H1 (cell line): ENCODE measurements at regions not wholly inside any gene's neighbourhood (a gene's known extent, or its start where the extent isn't known, plus 50 kb on each side); places are given as distances from the start of the nearest gene placed in this dataset.

Experiments used
- ATF3 ChIP-seq: IDR thresholded peaks from 2 replicates; pipeline ENCODE4 v1.6.1; 2011; ENCODE audit warnings: low read depth, mild to moderate bottlenecking, low read length; ENCODE audit not compliant: insufficient read depth
- POLR2AphosphoS5 ChIP-seq: IDR thresholded peaks from 2 replicates; pipeline ENCODE4 v1.6.1; 2011; ENCODE audit warnings: low read depth, low read length
- SAP30 ChIP-seq: fragments of 300-600 bp; sonication (generic); IDR thresholded peaks from 2 replicates; pipeline ENCODE4 v1.7.1; 2012; ENCODE audit warnings: low read length, moderate library complexity, mild to moderate bottlenecking, inconsistent platforms; ENCODE audit not compliant: insufficient read depth, insufficient replicate concordance
- SIN3A ChIP-seq, 2 experiments: IDR thresholded peaks in 1 of 2; conservative IDR thresholded peaks in 1 of 2; 2 replicates each; pipeline ENCODE4 v1.6.1; 2011 to 2012; ENCODE audit warnings: low read length in 2 of 2, improper control_type of control experiment in 1 of 2, low read depth in 1 of 2, mild to moderate bottlenecking in 1 of 2
- SUZ12 ChIP-seq: fragments of 200-600 bp; sonication (generic); IDR thresholded peaks from 2 replicates; pipeline ENCODE4 v1.6.1; 2012; ENCODE audit warnings: mild to moderate bottlenecking, inconsistent platforms, low read length, moderate library complexity, mixed read lengths
- TCF12 ChIP-seq: IDR thresholded peaks from 2 replicates; pipeline ENCODE4 v1.6.1; 2011; ENCODE audit warnings: low read depth, mild to moderate bottlenecking, low read length

GRCh38 chr17:62216847-62217246, 151.8 kb upstream of the MED13 start:
- TF ChIP-seq SAP30 = no peak
- no peak for TF ChIP-seq SUZ12
- TF ChIP-seq ATF3 = no peak
- no peak for TF ChIP-seq SIN3A (conservative IDR thresholded peaks at IDR 0.05 in 1 of 2, IDR thresholded peaks at IDR 0.05 in 1 of 2; ENCODE audit: low read depth in 1 of 2, low read length in 2 of 2)
- no peak for TF ChIP-seq POLR2AphosphoS5
- no peak for TF ChIP-seq TCF12
